Lung (tissue), 11 donors: ENCODE measurements at regions not wholly inside any gene's neighbourhood (a gene's known extent, or its start where the extent isn't known, plus 50 kb on each side); places are given as distances from the start of the nearest gene placed in this dataset.
A peak's percentile ranks its signal among the peaks of the same experiment; 100 is the strongest.
"Not testable (repeated sequence)": the region's sequence is repeated elsewhere in the genome, so short reads cannot be mapped to it uniquely, and the experiment has no call there.

Experiments
- ATAC-seq: fragments of 200-7000 bp; cut with Tn5 transposase; one replicate; pipeline ENCODE4 v1.9.1; 2020; ENCODE audit warnings: moderate number of reproducible peaks; ENCODE audit not compliant: insufficient read depth, low FRiP score
- DNase-seq, 3 donors: peaks; one replicate each; pipeline ENCODE4 v3.0.0-alpha.2; 2013 to 2017
- H3K27ac ChIP-seq, 2 donors: one replicate each; pipeline ENCODE4 v1.5.1; 2013; ENCODE audit warnings: mild to moderate bottlenecking in 2 of 2, moderate library complexity in 2 of 2, control low read depth in 1 of 2, inconsistent platforms in 1 of 2, low read depth in 1 of 2, low read length in 1 of 2
- H3K27me3 ChIP-seq, 3 donors: one replicate each; pipeline ENCODE4 v1.5.1; 2013; ENCODE audit warnings: low read length in 2 of 3; ENCODE audit not compliant: control insufficient read depth in 3 of 3, insufficient read depth in 3 of 3
- H3K36me3 ChIP-seq, 4 donors: one replicate each; pipeline ENCODE4 v1.5.1; 2013; ENCODE audit warnings: low read length in 4 of 4, mild to moderate bottlenecking in 1 of 4, moderate library complexity in 1 of 4; ENCODE audit not compliant: control insufficient read depth in 4 of 4, insufficient read depth in 4 of 4
- H3K4me1 ChIP-seq, 5 donors: one replicate each; pipeline ENCODE4 v1.5.1; 2013; ENCODE audit warnings: low read length in 5 of 5, mild to moderate bottlenecking in 2 of 5, moderate library complexity in 1 of 5; ENCODE audit not compliant: control insufficient read depth in 5 of 5, insufficient read depth in 5 of 5
- H3K4me3 ChIP-seq: one replicate; pipeline ENCODE4 v1.5.1; 2013; ENCODE audit warnings: mild to moderate bottlenecking, control low read depth, moderate library complexity
- H3K9ac ChIP-seq, 2 donors: one replicate each; pipeline ENCODE4 v1.5.1; 2013; ENCODE audit warnings: low read length in 2 of 2, control low read depth in 1 of 2; ENCODE audit not compliant: insufficient read depth in 1 of 2
- H3K9me3 ChIP-seq, 4 donors: one replicate each; pipeline ENCODE4 v1.5.1; 2013; ENCODE audit warnings: low read length in 3 of 4, mild to moderate bottlenecking in 1 of 4, moderate library complexity in 1 of 4; ENCODE audit not compliant: control insufficient read depth in 4 of 4, insufficient read depth in 3 of 4
- WGBS, 2 donors: extraction: QIAGEN DNeasy Blood & Tissue Kit; methylation state at CpG; one replicate each; pipeline ENCODE4 v1.1.7; 2013; 5-methylcytosine and 5-hydroxymethylcytosine counted together
- TF ChIP-seq, protein P1 (sequence below): IDR thresholded peaks from 2 replicates; pipeline ENCODE4 v1.5.1; 2012; ENCODE audit warnings: mild to moderate bottlenecking; ENCODE audit errors: control extremely low read depth, extremely low read depth
- donor health status: control.
- donor health status: control.
- donor health status: Bipolar disorder and iron deficiency.
- donor health status: healthy.
- donor health status: DM: yes; HTN: yes; CAD: no.

DNA sequence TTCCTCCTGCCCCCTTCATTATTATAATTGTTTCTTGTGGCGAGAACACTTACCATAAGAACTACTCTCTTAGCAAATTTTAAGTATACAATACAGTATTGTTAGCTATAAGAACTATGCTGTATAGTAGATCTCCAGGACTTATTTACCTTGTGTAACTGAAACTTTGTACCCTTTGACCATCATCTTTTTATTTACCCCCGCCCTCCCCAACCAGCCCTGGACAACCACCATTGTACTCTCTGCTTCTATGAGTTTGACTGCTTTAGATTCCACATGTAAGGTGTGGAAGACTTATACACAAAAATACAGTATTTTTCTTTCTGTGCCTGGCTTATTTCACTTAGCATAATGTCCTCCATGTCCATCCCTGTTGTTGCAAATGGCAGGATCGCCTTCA is 161.1 kb downstream of the PHF8 start:
- H3K27me3 ChIP-seq, result no peaks in the 10 kb centered on the region
- no peaks in the 10 kb centered on the region for H3K9me3 ChIP-seq
- H3K9ac ChIP-seq, result no peak overlapping the region
- no peaks in the 10 kb centered on the region for H3K4me1 ChIP-seq
- ATAC-seq (no peak), DNase-seq (no peak)
- no peak overlapping the region for H3K4me3 ChIP-seq
- H3K36me3 ChIP-seq, result no peaks in the 10 kb centered on the region
- WGBS, 2 donors, result 76 to 89% methylated on average over 3 of the region's 3 CpGs
- TF ChIP-seq, protein P1, sequence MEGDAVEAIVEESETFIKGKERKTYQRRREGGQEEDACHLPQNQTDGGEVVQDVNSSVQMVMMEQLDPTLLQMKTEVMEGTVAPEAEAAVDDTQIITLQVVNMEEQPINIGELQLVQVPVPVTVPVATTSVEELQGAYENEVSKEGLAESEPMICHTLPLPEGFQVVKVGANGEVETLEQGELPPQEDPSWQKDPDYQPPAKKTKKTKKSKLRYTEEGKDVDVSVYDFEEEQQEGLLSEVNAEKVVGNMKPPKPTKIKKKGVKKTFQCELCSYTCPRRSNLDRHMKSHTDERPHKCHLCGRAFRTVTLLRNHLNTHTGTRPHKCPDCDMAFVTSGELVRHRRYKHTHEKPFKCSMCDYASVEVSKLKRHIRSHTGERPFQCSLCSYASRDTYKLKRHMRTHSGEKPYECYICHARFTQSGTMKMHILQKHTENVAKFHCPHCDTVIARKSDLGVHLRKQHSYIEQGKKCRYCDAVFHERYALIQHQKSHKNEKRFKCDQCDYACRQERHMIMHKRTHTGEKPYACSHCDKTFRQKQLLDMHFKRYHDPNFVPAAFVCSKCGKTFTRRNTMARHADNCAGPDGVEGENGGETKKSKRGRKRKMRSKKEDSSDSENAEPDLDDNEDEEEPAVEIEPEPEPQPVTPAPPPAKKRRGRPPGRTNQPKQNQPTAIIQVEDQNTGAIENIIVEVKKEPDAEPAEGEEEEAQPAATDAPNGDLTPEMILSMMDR, result no peak
- H3K27ac ChIP-seq, result no peak overlapping the region

DNA sequence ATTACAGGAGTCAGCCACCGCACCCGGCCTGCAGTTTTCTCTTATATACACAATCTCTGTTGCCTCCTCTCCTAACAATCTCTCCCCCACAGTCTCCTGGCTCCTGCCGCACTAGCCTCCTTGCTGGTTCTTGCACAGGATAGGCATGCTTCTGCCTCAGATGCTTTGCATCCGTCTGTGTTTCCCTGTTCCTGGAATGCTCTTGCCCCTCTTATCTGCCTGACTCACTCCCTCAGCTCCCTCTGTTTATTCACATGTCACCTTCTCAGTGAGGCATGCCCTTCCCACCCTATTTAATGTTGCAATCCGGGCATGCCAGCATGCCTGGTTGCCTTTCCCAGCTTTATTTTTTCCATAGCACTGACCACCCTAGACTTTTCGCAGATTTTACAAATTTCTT is 161.9 kb downstream of the PHF8 start:
- no peaks in the 10 kb centered on the region for H3K27me3 ChIP-seq
- no peaks in the 10 kb centered on the region for H3K9me3 ChIP-seq
- DNase-seq (peak in 2 of 3 donors; percentile 4 to 6), ATAC-seq (peak; percentile 72)
- no peak overlapping the region for H3K9ac ChIP-seq
- WGBS, 2 donors, result 53 to 56% methylated on average over 6 of the region's 6 CpGs
- H3K4me3 ChIP-seq, result no peak overlapping the region
- no peak overlapping the region for H3K27ac ChIP-seq
- no peaks in the 10 kb centered on the region for H3K4me1 ChIP-seq
- no peaks in the 10 kb centered on the region for H3K36me3 ChIP-seq
- TF ChIP-seq, protein P1, result no peak

DNA sequence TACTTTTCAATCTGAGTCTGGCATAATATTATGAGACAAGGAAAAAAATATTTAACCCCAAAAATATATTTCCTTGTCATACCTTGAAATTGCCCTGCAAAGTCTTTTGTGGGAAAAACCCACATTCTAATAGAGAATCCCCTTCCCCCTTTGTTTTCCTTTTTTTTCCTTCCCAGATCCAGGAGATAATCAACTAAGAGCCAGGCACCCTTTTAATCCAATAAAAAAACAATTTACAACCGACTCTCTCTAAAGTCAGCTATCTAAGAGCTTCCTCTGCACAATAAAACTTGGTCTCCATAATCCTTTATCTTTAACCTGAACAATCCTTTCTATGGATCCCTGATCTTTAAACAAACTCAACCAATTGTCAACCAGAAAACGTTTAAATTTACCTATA is 163.5 kb downstream of the PHF8 start:
- not testable (repeated sequence) for ATAC-seq, H3K4me1 ChIP-seq, DNase-seq, H3K27ac ChIP-seq, H3K27me3 ChIP-seq, H3K4me3 ChIP-seq, H3K36me3 ChIP-seq, H3K9ac ChIP-seq, H3K9me3 ChIP-seq
- WGBS, 2 donors, result 55 to 64% methylated on average over 2 of the region's 2 CpGs

DNA sequence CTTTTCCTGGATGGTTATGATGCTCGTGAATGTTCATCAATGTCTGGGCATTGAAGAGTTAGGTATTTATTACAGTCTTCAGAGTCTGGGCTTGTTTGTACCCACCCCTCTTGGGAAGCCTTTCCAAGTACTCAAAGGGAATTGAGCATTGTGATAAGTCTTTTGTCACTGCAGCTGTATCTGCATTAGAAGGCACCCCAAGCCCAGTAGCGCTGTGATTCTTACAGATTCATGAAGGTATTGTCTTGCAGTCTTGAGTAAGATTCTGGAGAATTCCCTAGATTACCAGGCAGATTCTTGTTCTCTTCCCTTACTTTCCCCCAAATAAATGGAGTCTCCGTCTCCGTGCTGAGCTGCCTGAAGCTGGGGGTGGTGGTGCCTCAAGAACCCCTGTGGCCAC is 173.4 kb upstream of the HUWE1 start:
- TF ChIP-seq, protein P1, result no peak
- H3K27me3 ChIP-seq, result no peaks in the 10 kb centered on the region
- 89 to 96% methylated on average over 4 of the region's 4 CpGs for WGBS, 2 donors
- no peak overlapping the region for H3K4me3 ChIP-seq
- H3K36me3 ChIP-seq, result no peaks in the 10 kb centered on the region
- H3K9me3 ChIP-seq, result peaks cover 0 to 3% (median 0%) of the 10 kb centered on the region in 4 donors
- ATAC-seq (no peak), DNase-seq (no peak)
- no peak overlapping the region for H3K27ac ChIP-seq
- H3K9ac ChIP-seq, result no peak overlapping the region
- no peaks in the 10 kb centered on the region for H3K4me1 ChIP-seq
